ENCODE measurements at regions not wholly inside any gene's neighbourhood (a gene's known extent, or its start where the extent isn't known, plus 50 kb on each side); places are given as distances from the start of the nearest gene placed in this dataset.

DNA sequence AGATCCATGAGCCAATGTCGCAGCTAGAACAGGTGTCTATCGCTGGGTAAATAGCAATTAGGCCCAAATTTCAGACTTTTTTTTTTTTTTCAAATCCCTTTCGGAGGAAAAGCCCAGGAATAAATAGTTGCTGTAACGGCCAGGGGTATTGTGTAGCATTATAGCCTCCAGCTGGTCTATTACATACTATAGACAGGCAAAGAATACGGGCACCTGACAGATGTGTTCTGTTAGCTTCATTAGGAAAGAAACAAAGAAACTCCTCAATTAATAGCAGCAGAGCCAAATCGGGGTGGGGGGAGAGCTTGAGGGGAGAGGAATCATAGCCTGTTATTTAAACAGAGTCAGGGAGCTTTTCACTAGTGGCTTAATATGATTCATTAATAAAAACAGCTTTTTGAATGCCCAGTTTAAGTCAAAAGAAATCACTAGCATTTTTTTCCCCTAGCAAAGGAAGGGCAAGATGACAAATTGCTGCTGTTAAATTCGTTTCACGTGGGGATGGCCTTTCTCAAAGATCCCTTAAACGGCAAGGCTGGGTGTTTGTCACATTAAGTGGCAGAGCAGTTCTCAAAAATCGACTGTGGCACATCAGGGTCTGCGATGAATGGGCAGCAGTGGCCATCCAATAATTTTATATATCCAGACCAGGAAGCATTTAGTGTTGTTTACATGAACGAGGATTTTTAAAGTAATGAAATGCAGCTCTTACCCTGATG lies 139.4 kb downstream of the ID4 start:
- no peak overlapping the region for H3K27ac Mint-ChIP-seq
- Histone ChIP-seq H3K79me2 (ENCODE audit: insufficient read depth, low read length) (no peaks in the 10 kb centered on the region), H3K4me1 (ENCODE audit: control insufficient read depth in 1 of 2, insufficient read depth in 2 of 2, low read length in 2 of 2) (no peaks in the 10 kb centered on the region), H4K20me1 (ENCODE audit: insufficient read depth, low read length) (no peaks in the 10 kb centered on the region), H3K36me3 (replicated peaks in 1 of 2; ENCODE audit: control insufficient read depth in 1 of 2, insufficient read depth in 2 of 2, low read length in 2 of 2) (no peaks in the 10 kb centered on the region), H3K9ac (ENCODE audit: insufficient read depth, low read length, poor library complexity, severe bottlenecking) (no peak overlapping the region), H3K27ac (ENCODE audit: low read depth in 1 of 2, low read length in 2 of 2) (no peak overlapping the region), H2AFZ (ENCODE audit: insufficient read depth, low read depth, low read length, poor library complexity, severe bottlenecking) (no peak overlapping the region), H3K4me3 (replicated peaks in 1 of 3; ENCODE audit: low read depth in 2 of 3, low read length in 3 of 3) (no peak overlapping the region), H3K27me3 (ENCODE audit: control insufficient read depth in 2 of 2, insufficient read depth in 2 of 2, low read length in 2 of 2) (no peaks in the 10 kb centered on the region), H3K4me2 (replicated peaks; ENCODE audit: extremely low read depth, low read length, poor library complexity, severe bottlenecking) (no peak overlapping the region), H3K9me3 (replicated peaks in 1 of 2; ENCODE audit: control insufficient read depth in 1 of 2, insufficient read depth in 1 of 2, low read length in 2 of 2) (no peaks in the 10 kb centered on the region)
- DNase-seq: no peak
- H3K36me3 Mint-ChIP-seq: no peaks in the 10 kb centered on the region
- WGBS (ENCODE audit: insufficient coverage): 84% methylated on average over 4 of the region's 12 CpGs
- intact Hi-C loops (cut with micrococcal nuclease): no loop called here
- H3K9me3 Mint-ChIP-seq: peaks cover 0 to 2% (median 0%) of the 10 kb centered on the region in 7 donors
- no peaks in the 10 kb centered on the region for H3K4me1 Mint-ChIP-seq
- H3K27me3 Mint-ChIP-seq (ENCODE audit: low read depth in 3 of 3): peaks cover 0 to 3% (median 1%) of the 10 kb centered on the region in 3 donors
- TF ChIP-seq, protein P1, sequence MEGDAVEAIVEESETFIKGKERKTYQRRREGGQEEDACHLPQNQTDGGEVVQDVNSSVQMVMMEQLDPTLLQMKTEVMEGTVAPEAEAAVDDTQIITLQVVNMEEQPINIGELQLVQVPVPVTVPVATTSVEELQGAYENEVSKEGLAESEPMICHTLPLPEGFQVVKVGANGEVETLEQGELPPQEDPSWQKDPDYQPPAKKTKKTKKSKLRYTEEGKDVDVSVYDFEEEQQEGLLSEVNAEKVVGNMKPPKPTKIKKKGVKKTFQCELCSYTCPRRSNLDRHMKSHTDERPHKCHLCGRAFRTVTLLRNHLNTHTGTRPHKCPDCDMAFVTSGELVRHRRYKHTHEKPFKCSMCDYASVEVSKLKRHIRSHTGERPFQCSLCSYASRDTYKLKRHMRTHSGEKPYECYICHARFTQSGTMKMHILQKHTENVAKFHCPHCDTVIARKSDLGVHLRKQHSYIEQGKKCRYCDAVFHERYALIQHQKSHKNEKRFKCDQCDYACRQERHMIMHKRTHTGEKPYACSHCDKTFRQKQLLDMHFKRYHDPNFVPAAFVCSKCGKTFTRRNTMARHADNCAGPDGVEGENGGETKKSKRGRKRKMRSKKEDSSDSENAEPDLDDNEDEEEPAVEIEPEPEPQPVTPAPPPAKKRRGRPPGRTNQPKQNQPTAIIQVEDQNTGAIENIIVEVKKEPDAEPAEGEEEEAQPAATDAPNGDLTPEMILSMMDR (IDR thresholded peaks at IDR 0.05): no peak
- no peak overlapping the region for H3K4me3 Mint-ChIP-seq

DNA sequence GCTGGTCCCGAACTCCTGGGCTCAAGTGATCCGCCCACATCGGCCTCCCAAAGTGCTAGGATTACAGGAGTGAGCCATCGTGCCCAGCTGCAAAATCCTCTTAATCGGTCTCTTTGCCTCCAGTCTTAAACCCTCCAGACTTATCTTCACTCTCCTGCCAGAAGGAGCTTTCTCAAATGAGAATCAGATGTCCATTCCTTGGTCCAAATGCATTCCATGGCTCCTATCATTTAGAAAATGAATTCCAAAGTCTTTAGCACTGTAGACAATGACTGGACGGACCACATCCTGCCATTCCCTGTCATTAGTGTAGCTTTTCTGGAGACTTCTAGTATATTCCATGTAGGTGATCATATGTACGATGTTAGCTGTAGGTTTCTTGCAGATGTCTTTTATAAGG lies 141.9 kb downstream of the ID4 start:
- H3K36me3 Mint-ChIP-seq: no peaks in the 10 kb centered on the region
- peaks cover 0 to 2% (median 1%) of the 10 kb centered on the region in 7 donors for H3K9me3 Mint-ChIP-seq
- no peaks in the 10 kb centered on the region for H3K4me1 Mint-ChIP-seq
- Histone ChIP-seq H3K9me3 (replicated peaks in 1 of 2; ENCODE audit: control insufficient read depth in 1 of 2, insufficient read depth in 1 of 2, low read length in 2 of 2) (peaks cover 0 to 2% of the 10 kb centered on the region in 2 donors), H4K20me1 (ENCODE audit: insufficient read depth, low read length) (no peaks in the 10 kb centered on the region), H3K79me2 (ENCODE audit: insufficient read depth, low read length) (no peaks in the 10 kb centered on the region), H3K27me3 (ENCODE audit: control insufficient read depth in 2 of 2, insufficient read depth in 2 of 2, low read length in 2 of 2) (no peaks in the 10 kb centered on the region), H2AFZ (ENCODE audit: insufficient read depth, low read depth, low read length, poor library complexity, severe bottlenecking) (no peak overlapping the region), H3K4me1 (ENCODE audit: control insufficient read depth in 1 of 2, insufficient read depth in 2 of 2, low read length in 2 of 2) (no peaks in the 10 kb centered on the region), H3K4me3 (replicated peaks in 1 of 3; ENCODE audit: low read depth in 2 of 3, low read length in 3 of 3) (no peak overlapping the region), H3K9ac (ENCODE audit: insufficient read depth, low read length, poor library complexity, severe bottlenecking) (no peak overlapping the region), H3K27ac (ENCODE audit: low read depth in 1 of 2, low read length in 2 of 2) (no peak overlapping the region), H3K36me3 (replicated peaks in 1 of 2; ENCODE audit: control insufficient read depth in 1 of 2, insufficient read depth in 2 of 2, low read length in 2 of 2) (no peaks in the 10 kb centered on the region), H3K4me2 (replicated peaks; ENCODE audit: extremely low read depth, low read length, poor library complexity, severe bottlenecking) (no peak overlapping the region)
- DNase-seq: no peak
- intact Hi-C loops (cut with micrococcal nuclease): no loop called here
- WGBS (ENCODE audit: insufficient coverage): 87% methylated on average over 5 of the region's 7 CpGs
- TF ChIP-seq, protein P1 (IDR thresholded peaks at IDR 0.05): no peak
- H3K27ac Mint-ChIP-seq: no peak overlapping the region
- H3K4me3 Mint-ChIP-seq: no peak overlapping the region
- H3K27me3 Mint-ChIP-seq (ENCODE audit: low read depth in 3 of 3): peaks cover 0 to 3% (median 1%) of the 10 kb centered on the region in 3 donors

Data from CD14-positive monocyte (primary cell).